GM12873 (cell line): ENCODE measurements at regions not wholly inside any gene's neighbourhood (a gene's known extent, or its start where the extent isn't known, plus 50 kb on each side); places are given as distances from the start of the nearest gene placed in this dataset.

Experiments used
- CTCF ChIP-seq: IDR thresholded peaks from 2 replicates; pipeline ENCODE4 v1.5.1; 2012; ENCODE audit warnings: low read depth, mild to moderate bottlenecking, moderate library complexity, low read length, control low read depth; ENCODE audit not compliant: insufficient read depth; ENCODE audit errors: missing control alignments

- TF ChIP-seq CTCF, result no peak
These were observed 405.7 kb downstream of the QKI start for GRCh38 chr6:163820171-163820570.

- no peak for TF ChIP-seq CTCF
These were observed 404.2 kb downstream of the QKI start for GRCh38 chr6:163818719-163819118.

GRCh38 chr6:163816441-163816840, 401.9 kb downstream of the QKI start:
- no peak for TF ChIP-seq CTCF

GRCh38 chr6:163815796-163816195, 401.3 kb downstream of the QKI start:
- no peak for TF ChIP-seq CTCF

GRCh38 chr6:163814494-163815364, 400.2 kb downstream of the QKI start:
- no peak for TF ChIP-seq CTCF

- no peak for TF ChIP-seq CTCF
These were observed 399.5 kb downstream of the QKI start for GRCh38 chr6:163813979-163814493.

GRCh38 chr6:163811317-163811716, 396.8 kb downstream of the QKI start:
- no peak for TF ChIP-seq CTCF
